ENCODE measurements at regions not wholly inside any gene's neighbourhood (a gene's known extent, or its start where the extent isn't known, plus 50 kb on each side); places are given as distances from the start of the nearest gene placed in this dataset.
"Not testable (repeated sequence)": the region's sequence is repeated elsewhere in the genome, so short reads cannot be mapped to it uniquely, and the experiment has no call there.

DNA sequence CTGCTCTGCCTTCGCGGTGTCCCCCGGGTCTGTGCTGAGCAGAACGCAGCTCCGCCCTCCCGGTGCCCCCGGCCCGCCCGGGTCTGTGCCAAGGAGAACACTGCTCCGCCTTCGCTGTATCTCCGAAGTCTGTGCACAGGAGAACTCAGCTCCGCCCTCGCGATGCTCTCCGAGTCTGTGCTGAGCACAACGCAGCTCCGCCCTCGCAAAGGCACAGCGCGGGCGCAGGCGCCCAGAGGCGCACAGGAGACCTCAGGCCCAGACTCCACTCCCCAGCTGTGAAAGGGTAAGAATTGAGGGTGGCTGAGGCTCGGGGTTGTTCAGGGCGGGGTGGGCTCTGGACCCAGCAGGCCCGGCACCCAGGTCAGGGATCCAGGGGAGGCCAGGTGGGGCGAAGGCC, 123.2 kb downstream of the PPIAL4F start:
- intact Hi-C loops (cut with DNase I); DNase-seq (ENCODE audit: low spot score): not testable (repeated sequence)
- peak; percentile 68 for ATAC-seq

Measured in sciatic nerve (tissue), 2 donors.